ENCODE measurements at regions not wholly inside any gene's neighbourhood (a gene's known extent, or its start where the extent isn't known, plus 50 kb on each side); places are given as distances from the start of the nearest gene placed in this dataset.
"Not testable (repeated sequence)": the region's sequence is repeated elsewhere in the genome, so short reads cannot be mapped to it uniquely, and the experiment has no call there.

DNA sequence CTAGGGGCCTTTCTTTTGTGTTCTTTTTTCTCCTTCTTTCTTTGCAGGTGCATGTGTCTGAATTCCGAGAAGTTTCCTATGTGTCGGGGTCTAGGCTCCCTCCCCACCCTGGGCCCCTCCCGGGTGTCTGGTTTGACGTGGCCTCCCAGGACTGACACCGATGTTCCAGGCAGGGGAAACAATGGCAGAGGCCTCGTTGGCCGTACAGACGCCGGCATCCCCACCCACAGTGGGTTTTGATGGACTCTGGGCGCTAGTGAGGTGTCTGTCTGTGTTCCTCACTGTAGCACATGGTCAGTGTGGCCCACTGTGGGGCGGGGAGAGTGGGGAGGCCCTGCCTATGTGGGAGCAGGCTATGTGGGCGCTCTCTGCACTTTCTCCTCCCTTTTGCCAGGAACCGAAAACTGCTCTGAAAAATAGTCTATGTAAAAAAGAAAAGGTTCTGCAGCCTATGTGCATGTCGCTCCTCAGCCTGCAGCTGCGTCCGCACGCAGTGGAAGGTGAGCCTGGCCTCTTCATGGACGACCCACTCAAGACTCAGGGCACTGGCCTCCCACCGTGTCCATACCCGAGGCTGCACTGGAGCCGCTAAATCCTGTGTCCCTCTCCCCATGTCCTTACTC lies 90.9 kb upstream of the ASB18 start:
- Histone ChIP-seq H3K4me3 (no peak overlapping the region), H3K4me1 (ENCODE audit: insufficient read depth) (no peaks in the 10 kb centered on the region), H3K27me3 (no peaks in the 10 kb centered on the region), H3K9me2 (replicated peaks; ENCODE audit: insufficient read depth) (no peaks in the 10 kb centered on the region), H3K4me2 (no peak overlapping the region), H3K79me2 (no peaks in the 10 kb centered on the region), H2AFZ (no peak overlapping the region), H3K36me3 (replicated peaks; ENCODE audit: insufficient read depth, low read depth) (no peaks in the 10 kb centered on the region), H4K20me1 (ENCODE audit: insufficient read depth, poor library complexity, severe bottlenecking) (no peaks in the 10 kb centered on the region), H3K27ac (no peak overlapping the region), H3K9me3 (ENCODE audit: low read depth) (no peaks in the 10 kb centered on the region)
- TF ChIP-seq EZH2 (IDR thresholded peaks at IDR 0.05; ENCODE audit: borderline replicate concordance) (no peak), EZH2phosphoT487 (IDR thresholded peaks at IDR 0.05; ENCODE audit: low read depth, severe bottlenecking, unreplicated experiment) (no peak)
- TF ChIP-seq, protein P1, sequence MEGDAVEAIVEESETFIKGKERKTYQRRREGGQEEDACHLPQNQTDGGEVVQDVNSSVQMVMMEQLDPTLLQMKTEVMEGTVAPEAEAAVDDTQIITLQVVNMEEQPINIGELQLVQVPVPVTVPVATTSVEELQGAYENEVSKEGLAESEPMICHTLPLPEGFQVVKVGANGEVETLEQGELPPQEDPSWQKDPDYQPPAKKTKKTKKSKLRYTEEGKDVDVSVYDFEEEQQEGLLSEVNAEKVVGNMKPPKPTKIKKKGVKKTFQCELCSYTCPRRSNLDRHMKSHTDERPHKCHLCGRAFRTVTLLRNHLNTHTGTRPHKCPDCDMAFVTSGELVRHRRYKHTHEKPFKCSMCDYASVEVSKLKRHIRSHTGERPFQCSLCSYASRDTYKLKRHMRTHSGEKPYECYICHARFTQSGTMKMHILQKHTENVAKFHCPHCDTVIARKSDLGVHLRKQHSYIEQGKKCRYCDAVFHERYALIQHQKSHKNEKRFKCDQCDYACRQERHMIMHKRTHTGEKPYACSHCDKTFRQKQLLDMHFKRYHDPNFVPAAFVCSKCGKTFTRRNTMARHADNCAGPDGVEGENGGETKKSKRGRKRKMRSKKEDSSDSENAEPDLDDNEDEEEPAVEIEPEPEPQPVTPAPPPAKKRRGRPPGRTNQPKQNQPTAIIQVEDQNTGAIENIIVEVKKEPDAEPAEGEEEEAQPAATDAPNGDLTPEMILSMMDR (IDR thresholded peaks at IDR 0.05; ENCODE audit: poor library complexity): no peak
- no peak for DNase-seq (ENCODE audit: low spot score)
- 88% methylated on average over 20 of the region's 21 CpGs for WGBS (ENCODE audit: low lambda C conversion rate, missing lambda C conversion rate)

DNA sequence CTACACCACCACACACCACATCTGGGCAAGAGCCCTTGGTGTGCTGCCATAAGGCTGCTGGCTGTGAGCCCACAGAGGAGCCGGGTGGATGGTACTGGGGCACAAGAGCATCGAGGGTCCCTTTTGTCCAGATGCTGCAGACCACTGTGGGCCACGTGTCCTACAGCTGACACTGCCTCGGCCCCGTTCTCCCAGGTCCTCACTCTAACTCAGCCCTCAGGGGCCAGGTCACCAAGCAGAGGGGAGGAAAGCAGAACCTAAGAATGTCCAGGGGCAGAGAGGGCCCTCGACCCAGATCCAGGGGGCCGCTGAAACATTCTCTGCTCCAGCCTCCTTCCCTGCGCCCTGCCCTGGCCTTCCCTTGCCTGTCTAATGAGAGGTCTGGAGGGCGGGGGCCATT lies 91.7 kb upstream of the ASB18 start:
- Histone ChIP-seq H2AFZ (no peak overlapping the region), H3K4me2 (no peak overlapping the region), H3K79me2 (no peaks in the 10 kb centered on the region), H3K4me3 (no peak overlapping the region), H3K9me2 (replicated peaks; ENCODE audit: insufficient read depth) (no peaks in the 10 kb centered on the region), H4K20me1 (ENCODE audit: insufficient read depth, poor library complexity, severe bottlenecking) (no peaks in the 10 kb centered on the region), H3K36me3 (replicated peaks; ENCODE audit: insufficient read depth, low read depth) (no peaks in the 10 kb centered on the region), H3K4me1 (ENCODE audit: insufficient read depth) (no peaks in the 10 kb centered on the region), H3K9me3 (ENCODE audit: low read depth) (no peaks in the 10 kb centered on the region), H3K27me3 (no peaks in the 10 kb centered on the region), H3K27ac (no peak overlapping the region)
- 93% methylated on average over 9 of the region's 9 CpGs for WGBS (ENCODE audit: low lambda C conversion rate, missing lambda C conversion rate)
- no peak for DNase-seq (ENCODE audit: low spot score)
- no peak for TF ChIP-seq EZH2 (IDR thresholded peaks at IDR 0.05; ENCODE audit: borderline replicate concordance)
- no peak for TF ChIP-seq EZH2phosphoT487 (IDR thresholded peaks at IDR 0.05; ENCODE audit: low read depth, severe bottlenecking, unreplicated experiment)
- TF ChIP-seq, protein P1 (IDR thresholded peaks at IDR 0.05; ENCODE audit: poor library complexity): no peak

DNA sequence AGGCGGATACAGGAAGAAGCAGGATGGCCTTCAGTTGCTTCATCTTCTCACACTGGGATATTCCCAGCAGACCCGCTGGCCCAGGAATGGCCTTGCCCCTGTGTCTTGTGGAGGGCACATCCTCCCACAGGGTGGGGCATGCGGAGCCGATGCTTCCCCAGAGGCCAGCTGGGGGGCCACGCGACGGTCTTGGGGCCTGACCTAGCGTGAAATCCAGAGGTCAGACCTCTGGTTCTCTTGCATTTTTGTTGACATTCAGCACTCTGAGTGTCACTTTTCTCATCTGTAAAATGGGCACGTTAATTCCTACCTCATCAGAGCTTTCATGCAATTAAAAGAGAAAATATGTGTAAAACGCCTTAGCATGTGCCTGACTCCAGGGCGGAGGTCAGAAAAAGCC lies 92.1 kb upstream of the ASB18 start:
- H2AFZ ChIP-seq; DNase-seq (ENCODE audit: low spot score); H3K4me2 ChIP-seq; H3K27ac ChIP-seq; H4K20me1 ChIP-seq (ENCODE audit: insufficient read depth, poor library complexity, severe bottlenecking); H3K79me2 ChIP-seq; H3K27me3 ChIP-seq; H3K36me3 ChIP-seq (replicated peaks; ENCODE audit: insufficient read depth, low read depth); H3K9me3 ChIP-seq (ENCODE audit: low read depth); H3K9me2 ChIP-seq (replicated peaks; ENCODE audit: insufficient read depth); H3K4me1 ChIP-seq (ENCODE audit: insufficient read depth); H3K4me3 ChIP-seq: not testable (repeated sequence)
- over 99% methylated on average over 10 of the region's 11 CpGs for WGBS (ENCODE audit: low lambda C conversion rate, missing lambda C conversion rate)

DNA sequence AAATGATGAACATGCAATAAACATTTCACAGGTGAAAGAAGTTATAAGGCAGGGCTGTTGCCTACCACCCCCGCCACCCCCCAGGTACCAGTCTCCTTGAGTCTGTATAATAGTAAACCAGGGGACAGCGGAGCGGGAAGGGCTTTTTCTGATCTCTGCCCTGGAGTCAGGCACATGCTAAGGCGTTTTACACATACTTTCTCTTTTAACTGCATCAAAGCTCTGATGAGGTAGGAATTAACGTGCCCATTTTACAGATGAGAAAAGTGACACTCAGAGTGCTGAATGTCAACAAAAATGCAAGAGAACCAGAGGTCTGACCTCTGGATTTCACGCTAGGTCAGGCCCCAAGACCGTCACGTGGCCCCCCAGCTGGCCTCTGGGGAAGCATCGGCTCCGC lies 94.3 kb upstream of the ASB18 start:
- not testable (repeated sequence) for H3K36me3 ChIP-seq (replicated peaks; ENCODE audit: insufficient read depth, low read depth); H3K79me2 ChIP-seq; H2AFZ ChIP-seq; H3K4me1 ChIP-seq (ENCODE audit: insufficient read depth); H3K4me2 ChIP-seq; DNase-seq (ENCODE audit: low spot score); H3K4me3 ChIP-seq; H3K9me2 ChIP-seq (replicated peaks; ENCODE audit: insufficient read depth); H3K27me3 ChIP-seq; H3K27ac ChIP-seq; H3K9me3 ChIP-seq (ENCODE audit: low read depth); H4K20me1 ChIP-seq (ENCODE audit: insufficient read depth, poor library complexity, severe bottlenecking)
- WGBS (ENCODE audit: low lambda C conversion rate, missing lambda C conversion rate): 99% methylated on average over 10 of the region's 10 CpGs

All from hepatocyte (in vitro differentiated cells).